ENCODE measurements at regions not wholly inside any gene's neighbourhood (a gene's known extent, or its start where the extent isn't known, plus 50 kb on each side); places are given as distances from the start of the nearest gene placed in this dataset.

GRCh38 chr17:54780238-54780637, 120.4 kb upstream of the TOM1L1 start:
- Histone ChIP-seq H3K36me3 (ENCODE audit: low read depth) (no peaks in the 10 kb centered on the region), H3K9me3 (ENCODE audit: severe bottlenecking) (no peaks in the 10 kb centered on the region), H3K4me1 (ENCODE audit: insufficient read depth, poor library complexity, severe bottlenecking) (no peaks in the 10 kb centered on the region), H3K27ac (ENCODE audit: poor library complexity, severe bottlenecking) (no peak overlapping the region), H3K27me3 (ENCODE audit: insufficient read depth, poor library complexity, severe bottlenecking) (no peaks in the 10 kb centered on the region), H3K4me3 (ENCODE audit: severe bottlenecking) (no peak overlapping the region)
- no peak for ATAC-seq (ENCODE audit: low read depth)
- no peak for TF ChIP-seq CTCF (IDR thresholded peaks at IDR 0.05; ENCODE audit: poor library complexity, severe bottlenecking)
- no peak for DNase-seq (ENCODE audit: low spot score)

GRCh38 chr17:54781389-54781788, 119.3 kb upstream of the TOM1L1 start:
- H3K27ac ChIP-seq (ENCODE audit: poor library complexity, severe bottlenecking) = no peak overlapping the region
- H3K27me3 ChIP-seq (ENCODE audit: insufficient read depth, poor library complexity, severe bottlenecking) = no peaks in the 10 kb centered on the region
- H3K4me1 ChIP-seq (ENCODE audit: insufficient read depth, poor library complexity, severe bottlenecking) = no peaks in the 10 kb centered on the region
- no peak for TF ChIP-seq CTCF (IDR thresholded peaks at IDR 0.05; ENCODE audit: poor library complexity, severe bottlenecking)
- H3K36me3 ChIP-seq (ENCODE audit: low read depth) = no peaks in the 10 kb centered on the region
- DNase-seq (ENCODE audit: low spot score) = no peak
- no peak for ATAC-seq (ENCODE audit: low read depth)
- H3K4me3 ChIP-seq (ENCODE audit: severe bottlenecking) = no peak overlapping the region
- H3K9me3 ChIP-seq (ENCODE audit: severe bottlenecking) = no peaks in the 10 kb centered on the region

- no peak overlapping the region for H3K27ac ChIP-seq (ENCODE audit: poor library complexity, severe bottlenecking)
- no peak overlapping the region for H3K4me3 ChIP-seq (ENCODE audit: severe bottlenecking)
- H3K9me3 ChIP-seq (ENCODE audit: severe bottlenecking) = no peaks in the 10 kb centered on the region
- H3K36me3 ChIP-seq (ENCODE audit: low read depth) = no peaks in the 10 kb centered on the region
- DNase-seq (ENCODE audit: low spot score) (no peak), ATAC-seq (ENCODE audit: low read depth) (no peak)
- TF ChIP-seq CTCF (IDR thresholded peaks at IDR 0.05; ENCODE audit: poor library complexity, severe bottlenecking) = no peak
- no peaks in the 10 kb centered on the region for H3K4me1 ChIP-seq (ENCODE audit: insufficient read depth, poor library complexity, severe bottlenecking)
- H3K27me3 ChIP-seq (ENCODE audit: insufficient read depth, poor library complexity, severe bottlenecking) = no peaks in the 10 kb centered on the region
Observed at GRCh38 chr17:54784305-54784704, 116.3 kb upstream of the TOM1L1 start.

- H3K36me3 ChIP-seq (ENCODE audit: low read depth) = no peaks in the 10 kb centered on the region
- TF ChIP-seq CTCF (IDR thresholded peaks at IDR 0.05; ENCODE audit: poor library complexity, severe bottlenecking) = no peak
- no peaks in the 10 kb centered on the region for H3K27me3 ChIP-seq (ENCODE audit: insufficient read depth, poor library complexity, severe bottlenecking)
- no peak for DNase-seq (ENCODE audit: low spot score)
- no peak for ATAC-seq (ENCODE audit: low read depth)
- no peaks in the 10 kb centered on the region for H3K9me3 ChIP-seq (ENCODE audit: severe bottlenecking)
- H3K4me1 ChIP-seq (ENCODE audit: insufficient read depth, poor library complexity, severe bottlenecking) = no peaks in the 10 kb centered on the region
- H3K27ac ChIP-seq (ENCODE audit: poor library complexity, severe bottlenecking) = no peak overlapping the region
- no peak overlapping the region for H3K4me3 ChIP-seq (ENCODE audit: severe bottlenecking)
Observed at GRCh38 chr17:54785643-54786268, 114.9 kb upstream of the TOM1L1 start.

- Histone ChIP-seq H3K36me3 (ENCODE audit: low read depth) (no peaks in the 10 kb centered on the region), H3K27me3 (ENCODE audit: insufficient read depth, poor library complexity, severe bottlenecking) (no peaks in the 10 kb centered on the region), H3K4me1 (ENCODE audit: insufficient read depth, poor library complexity, severe bottlenecking) (no peaks in the 10 kb centered on the region), H3K27ac (ENCODE audit: poor library complexity, severe bottlenecking) (no peak overlapping the region), H3K9me3 (ENCODE audit: severe bottlenecking) (no peaks in the 10 kb centered on the region), H3K4me3 (ENCODE audit: severe bottlenecking) (no peak overlapping the region)
- ATAC-seq (ENCODE audit: low read depth) (no peak), DNase-seq (ENCODE audit: low spot score) (no peak)
- TF ChIP-seq CTCF (IDR thresholded peaks at IDR 0.05; ENCODE audit: poor library complexity, severe bottlenecking) = no peak
Observed at GRCh38 chr17:54789101-54789880, 111.4 kb upstream of the TOM1L1 start.
